Natural killer cell treated with Interleukin-12 subunit alpha and Interleukin-12 subunit beta and Interleukin-15 and Interleukin-18, amount 100 ng/mL, for 72 hours (primary cell): ENCODE measurements at regions not wholly inside any gene's neighbourhood (a gene's known extent, or its start where the extent isn't known, plus 50 kb on each side); places are given as distances from the start of the nearest gene placed in this dataset.

ENCODE experiments used
- ATAC-seq, 2 donors: fragments of 150-1000 bp; cut with Tn5 transposase in 1 of 2; sonication (Bioruptor Pico), chemical (Tn5 transposase) in 1 of 2; 2 replicates each; pipeline ENCODE4 v1.10.0; 2021
- DNase-seq: peaks from one replicate; pipeline ENCODE4 v3.0.0; 2022; ENCODE audit warnings: low spot score
- H3K27ac Mint-ChIP-seq, 2 donors: 1 replicate in 1 of 2; 2 replicates in 1 of 2; pipeline ENCODE4 v1.8.0; 2022; ENCODE audit warnings: mixed read lengths in 2 of 2, mild to moderate bottlenecking in 1 of 2, moderate library complexity in 1 of 2
- H3K27me3 Mint-ChIP-seq, 2 donors: 1 replicate in 1 of 2; 2 replicates in 1 of 2; pipeline ENCODE4 v1.8.0; 2022; ENCODE audit warnings: mixed read lengths in 2 of 2
- H3K36me3 Mint-ChIP-seq: one replicate; pipeline ENCODE4 v1.8.0; 2022; ENCODE audit warnings: mixed read lengths
- H3K4me1 Mint-ChIP-seq, 2 donors: 1 replicate in 1 of 2; 2 replicates in 1 of 2; pipeline ENCODE4 v1.8.0; 2022; ENCODE audit warnings: low read depth in 2 of 2, mixed read lengths in 2 of 2, mild to moderate bottlenecking in 1 of 2
- H3K4me3 Mint-ChIP-seq: one replicate; pipeline ENCODE4 v1.8.0; 2022; ENCODE audit warnings: mixed read lengths
- H3K9me3 Mint-ChIP-seq: 2 replicates; pipeline ENCODE4 v1.8.0; 2022; ENCODE audit warnings: mixed read lengths

DNA sequence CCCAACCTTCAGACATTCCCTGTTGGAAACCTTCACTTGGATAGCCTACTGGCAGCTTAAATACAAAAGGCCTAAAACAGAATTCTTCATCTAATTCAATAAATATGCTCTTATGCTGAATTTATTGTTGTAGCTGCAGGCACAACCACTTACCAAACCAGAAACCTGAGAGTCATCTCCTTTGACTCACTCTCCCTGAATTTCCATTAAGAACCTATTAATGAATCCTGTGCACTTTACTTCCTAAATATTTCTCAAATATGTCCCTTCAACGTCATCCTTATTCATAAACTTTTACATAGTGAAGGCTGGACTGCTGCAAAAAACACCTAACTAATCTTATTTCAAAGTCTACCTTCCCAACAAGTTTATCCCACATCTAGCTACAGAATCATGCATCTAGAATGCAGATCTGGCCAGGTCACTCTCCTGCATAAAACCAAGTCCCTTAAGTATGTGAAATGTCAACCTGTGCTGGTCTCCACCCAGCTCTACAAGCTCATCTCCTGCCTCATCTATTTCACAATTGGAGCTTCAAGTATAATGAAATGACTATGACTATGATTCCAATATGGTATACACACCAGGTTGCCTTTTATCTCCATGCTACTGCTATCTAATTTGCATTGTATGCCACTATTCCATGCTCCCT lies 354.2 kb downstream of the ZEB2 start:
- Mint-ChIP-seq H3K27me3 (no peaks in the 10 kb centered on the region), H3K36me3 (peaks cover 5% of the 10 kb centered on the region), H3K27ac (no peak overlapping the region), H3K9me3 (no peaks in the 10 kb centered on the region), H3K4me1 (peaks cover 5 to 10% of the 10 kb centered on the region in 2 donors), H3K4me3 (no peak overlapping the region)
- no peak for DNase-seq
- ATAC-seq = no peak

DNA sequence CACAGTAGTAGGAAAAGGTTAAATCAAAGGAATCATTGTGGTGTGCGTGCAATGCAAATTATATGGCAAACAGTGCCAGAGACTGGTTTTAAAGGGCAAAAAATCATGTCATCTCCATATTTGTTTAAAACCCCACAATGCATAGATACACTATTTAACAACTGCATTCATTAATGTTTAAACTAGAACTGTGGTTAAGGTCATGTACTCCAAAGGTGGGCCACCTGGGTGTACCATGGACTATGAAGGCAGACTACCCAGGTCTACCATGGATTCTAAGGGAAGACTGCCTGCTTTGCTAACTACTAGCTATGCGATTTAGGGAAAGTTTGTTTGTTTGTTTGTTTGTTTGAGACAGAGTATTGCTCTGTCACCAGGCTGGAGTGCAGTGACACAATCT lies 356.3 kb downstream of the ZEB2 start:
- ATAC-seq (no peak), DNase-seq (no peak)
- no peak overlapping the region for H3K27ac Mint-ChIP-seq
- H3K27me3 Mint-ChIP-seq = no peaks in the 10 kb centered on the region
- peaks cover 5 to 15% of the 10 kb centered on the region in 2 donors for H3K4me1 Mint-ChIP-seq
- no peaks in the 10 kb centered on the region for H3K9me3 Mint-ChIP-seq
- no peak overlapping the region for H3K4me3 Mint-ChIP-seq
- H3K36me3 Mint-ChIP-seq = peaks cover 9% of the 10 kb centered on the region

DNA sequence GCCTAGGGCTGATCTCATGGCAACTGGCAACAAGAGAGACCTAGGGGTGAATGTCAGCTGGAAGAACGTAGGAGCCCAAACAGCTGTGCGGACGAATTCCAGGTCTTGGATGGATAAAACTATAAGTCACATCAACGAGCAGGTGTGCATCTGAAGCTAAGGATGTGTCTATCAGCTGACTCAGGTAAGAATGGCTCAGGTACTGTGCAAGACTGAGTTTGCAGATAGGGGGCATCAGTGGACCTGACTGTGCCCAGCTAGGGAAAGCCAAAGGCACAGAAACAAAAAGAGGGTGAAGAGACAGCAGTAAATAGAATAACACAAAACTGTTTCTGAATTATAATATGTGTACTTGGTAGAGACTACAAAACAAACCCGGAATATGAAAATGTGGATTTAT lies 357.3 kb downstream of the ZEB2 start:
- Mint-ChIP-seq H3K36me3 (peaks cover 9% of the 10 kb centered on the region), H3K9me3 (no peaks in the 10 kb centered on the region), H3K27me3 (no peaks in the 10 kb centered on the region), H3K27ac (no peak overlapping the region), H3K4me1 (peaks cover 5 to 15% of the 10 kb centered on the region in 2 donors), H3K4me3 (no peak overlapping the region)
- DNase-seq (no peak), ATAC-seq (no peak)

DNA sequence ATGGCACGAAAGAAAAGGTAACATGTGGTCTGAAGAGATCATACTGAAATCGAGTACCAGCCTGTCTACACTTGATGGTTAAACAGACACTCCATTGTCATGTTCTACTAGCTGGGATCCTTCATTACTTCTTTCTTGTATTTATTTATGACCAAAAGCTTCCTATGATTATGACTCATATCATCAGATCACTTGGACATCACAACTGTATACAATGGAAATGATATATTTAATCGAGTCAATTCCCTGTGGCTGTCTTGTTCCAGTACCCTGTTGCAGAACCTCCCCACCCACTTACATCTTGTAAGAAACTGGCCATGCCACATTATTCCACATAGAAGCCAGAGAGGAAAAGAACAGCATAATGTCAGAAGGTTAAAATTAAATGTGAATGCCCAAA lies 358.9 kb downstream of the ZEB2 start:
- peaks cover 9% of the 10 kb centered on the region for H3K36me3 Mint-ChIP-seq
- DNase-seq (no peak), ATAC-seq (no peak)
- H3K27me3 Mint-ChIP-seq = no peaks in the 10 kb centered on the region
- H3K4me3 Mint-ChIP-seq = no peak overlapping the region
- peaks cover 12 to 15% of the 10 kb centered on the region in 2 donors for H3K4me1 Mint-ChIP-seq
- H3K9me3 Mint-ChIP-seq = no peaks in the 10 kb centered on the region
- H3K27ac Mint-ChIP-seq = peak overlapping the region in 1 of 2 donors; percentile 24

DNA sequence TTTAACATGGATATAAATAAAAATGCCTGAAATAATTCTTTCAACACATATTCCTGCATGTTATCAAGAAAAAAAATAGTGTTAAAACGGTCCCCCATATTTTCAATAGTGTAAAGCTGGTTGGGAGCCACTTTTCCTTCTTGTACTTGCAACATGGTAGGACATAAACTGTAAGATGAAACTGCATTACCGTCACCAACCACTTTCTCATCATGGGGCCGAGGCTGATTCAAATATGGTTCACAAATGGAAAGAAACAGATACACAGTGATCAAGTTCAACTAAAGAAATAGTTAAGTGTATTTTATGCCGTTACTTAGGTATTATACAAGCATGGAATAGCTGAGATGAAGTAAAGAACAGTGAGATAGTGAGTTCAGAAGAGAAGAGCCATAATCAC lies 360.7 kb downstream of the ZEB2 start:
- Mint-ChIP-seq H3K27me3 (no peaks in the 10 kb centered on the region), H3K4me3 (no peak overlapping the region), H3K36me3 (peaks cover 9% of the 10 kb centered on the region), H3K27ac (no peak overlapping the region), H3K9me3 (no peaks in the 10 kb centered on the region), H3K4me1 (peaks cover 13 to 15% of the 10 kb centered on the region in 2 donors)
- DNase-seq (no peak), ATAC-seq (no peak)

DNA sequence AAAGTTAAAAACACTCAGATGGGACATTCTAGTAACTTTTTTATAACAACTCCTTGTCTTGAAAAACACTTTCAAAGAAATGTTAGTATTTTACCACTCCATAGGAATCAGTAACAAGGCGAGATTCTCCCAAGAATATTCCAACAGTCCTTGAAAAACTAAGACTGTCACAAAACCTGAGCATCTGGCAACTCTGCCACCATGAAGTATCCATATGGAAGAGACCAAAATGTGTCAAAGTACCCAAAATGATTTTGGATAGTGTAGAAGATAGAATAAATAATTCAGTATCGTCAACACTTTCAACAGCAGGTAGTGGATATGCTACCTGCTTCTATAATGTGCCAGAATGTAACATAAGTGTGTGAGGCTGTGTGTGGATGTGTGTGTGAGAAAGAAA lies 361.8 kb downstream of the ZEB2 start:
- Mint-ChIP-seq H3K4me3 (no peak overlapping the region), H3K36me3 (peaks cover 9% of the 10 kb centered on the region), H3K27me3 (no peaks in the 10 kb centered on the region), H3K4me1 (peaks cover 15% of the 10 kb centered on the region in 2 donors), H3K9me3 (no peaks in the 10 kb centered on the region), H3K27ac (no peak overlapping the region)
- DNase-seq (no peak), ATAC-seq (no peak)

DNA sequence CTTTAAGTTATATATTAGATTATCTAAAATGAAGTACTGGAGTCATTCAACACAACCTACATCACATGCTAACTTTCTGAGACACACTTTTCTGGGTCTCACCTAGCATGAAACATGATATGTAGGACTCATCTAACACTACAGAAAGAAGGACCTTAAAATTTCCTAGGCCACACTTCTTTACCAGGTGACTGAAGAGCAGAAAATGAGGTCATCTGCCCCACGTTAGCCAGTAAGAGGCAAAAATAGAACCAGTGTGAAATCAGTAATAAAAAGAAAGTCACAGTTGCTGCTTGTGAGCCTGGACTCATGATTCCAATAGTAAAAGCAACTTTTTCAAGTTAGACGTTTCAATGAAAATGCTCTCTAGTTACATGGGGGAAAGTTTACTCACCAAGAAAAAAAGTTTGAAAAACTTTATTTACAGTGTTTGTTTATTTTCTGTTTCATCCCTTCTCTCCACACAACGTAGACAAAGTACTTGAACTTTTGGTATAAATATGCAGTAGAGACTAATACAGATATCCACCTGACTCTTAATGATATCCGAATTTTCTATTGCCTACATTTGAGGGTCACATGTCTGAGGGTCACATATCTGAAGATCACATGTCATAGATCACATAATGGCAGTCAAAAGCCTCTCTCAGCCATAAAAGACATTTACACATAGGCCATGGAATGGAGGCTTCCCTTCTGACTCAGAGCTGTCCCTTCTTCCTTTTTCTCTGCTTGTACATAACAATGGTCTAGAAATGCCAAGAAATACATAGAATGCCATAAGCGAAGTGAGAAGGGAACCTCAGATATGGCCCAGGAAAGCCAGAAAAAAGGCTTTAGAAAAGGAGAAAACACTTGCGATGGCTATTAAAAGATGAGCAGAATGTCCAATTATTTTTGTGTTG lies 362.9 kb downstream of the ZEB2 start:
- DNase-seq (no peak), ATAC-seq (peak in 1 of 2 donors; percentile 51)
- no peaks in the 10 kb centered on the region for H3K9me3 Mint-ChIP-seq
- H3K4me1 Mint-ChIP-seq = peaks cover 11 to 14% of the 10 kb centered on the region in 2 donors
- H3K27ac Mint-ChIP-seq = no peak overlapping the region
- H3K36me3 Mint-ChIP-seq = peaks cover 7% of the 10 kb centered on the region
- H3K4me3 Mint-ChIP-seq = no peak overlapping the region
- no peaks in the 10 kb centered on the region for H3K27me3 Mint-ChIP-seq

DNA sequence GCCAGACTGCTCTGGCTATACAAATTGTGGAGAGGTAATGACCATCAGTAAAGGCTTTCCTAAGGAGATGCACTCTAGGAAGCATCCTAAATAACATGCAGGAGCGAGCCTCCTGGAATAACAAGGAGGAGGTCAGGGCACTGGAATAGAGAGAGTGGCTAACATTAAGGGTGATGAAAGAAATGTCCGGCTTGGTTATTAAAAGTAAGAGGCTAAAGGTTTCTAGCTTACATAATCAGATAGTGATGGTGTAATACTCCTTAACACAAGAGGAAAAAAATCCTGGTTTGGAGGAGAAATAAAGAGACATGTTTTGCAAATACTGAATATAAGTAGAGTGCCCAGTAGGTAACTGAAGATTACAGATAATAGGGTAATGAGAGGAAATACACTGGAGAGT lies 365.7 kb downstream of the ZEB2 start:
- no peak overlapping the region for H3K4me3 Mint-ChIP-seq
- peaks cover 4% of the 10 kb centered on the region for H3K36me3 Mint-ChIP-seq
- H3K27me3 Mint-ChIP-seq = no peaks in the 10 kb centered on the region
- no peaks in the 10 kb centered on the region for H3K9me3 Mint-ChIP-seq
- H3K27ac Mint-ChIP-seq = no peak overlapping the region
- DNase-seq = no peak
- peaks cover 7 to 19% of the 10 kb centered on the region in 2 donors for H3K4me1 Mint-ChIP-seq
- ATAC-seq = no peak

DNA sequence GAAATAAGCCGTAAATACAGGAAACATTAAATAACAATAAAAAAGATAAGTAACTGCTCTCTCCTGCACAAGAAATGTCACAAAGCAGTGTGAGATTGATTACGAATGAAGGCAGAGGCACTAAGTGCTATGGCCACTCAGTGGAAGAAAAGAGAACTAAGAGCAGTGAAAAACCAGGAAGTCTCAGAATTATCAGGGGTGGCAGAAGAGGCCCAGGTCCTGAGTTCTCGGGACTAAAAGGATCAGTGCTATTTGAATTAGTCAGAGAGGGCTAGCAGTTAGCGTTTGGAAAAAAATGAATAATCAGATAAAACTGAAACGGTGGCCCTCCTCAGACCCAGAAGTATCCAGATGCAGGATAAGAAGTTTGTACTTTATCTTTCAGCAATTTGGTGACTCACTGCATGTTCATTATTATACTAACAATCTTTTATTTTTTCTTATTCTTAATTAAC lies 367.1 kb downstream of the ZEB2 start:
- no peak overlapping the region for H3K4me3 Mint-ChIP-seq
- H3K9me3 Mint-ChIP-seq = no peaks in the 10 kb centered on the region
- peaks cover 4% of the 10 kb centered on the region for H3K36me3 Mint-ChIP-seq
- ATAC-seq (no peak), DNase-seq (no peak)
- H3K4me1 Mint-ChIP-seq = peaks cover 7 to 19% of the 10 kb centered on the region in 2 donors
- H3K27me3 Mint-ChIP-seq = no peaks in the 10 kb centered on the region
- peak overlapping the region in 1 of 2 donors; percentile 74 for H3K27ac Mint-ChIP-seq

DNA sequence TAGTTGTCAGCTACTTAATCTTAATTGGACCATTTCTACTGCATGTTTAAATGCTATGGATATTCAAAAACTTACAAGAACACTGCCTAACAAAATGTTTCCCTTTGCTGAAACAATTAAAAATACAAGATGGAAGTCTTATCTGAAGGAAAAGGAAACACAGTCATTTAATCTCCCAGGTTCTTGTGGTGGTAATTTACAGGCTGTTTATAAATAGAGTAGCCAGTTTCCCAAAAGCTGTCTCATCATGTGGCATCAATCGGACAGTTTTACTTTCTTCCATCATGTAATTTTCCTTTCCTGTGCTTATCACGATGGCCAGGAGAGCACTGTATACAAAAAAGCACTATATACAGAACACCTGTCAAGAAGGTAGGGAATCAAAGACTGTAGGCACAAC lies 368.1 kb downstream of the ZEB2 start:
- peaks cover 4% of the 10 kb centered on the region for H3K36me3 Mint-ChIP-seq
- H3K27me3 Mint-ChIP-seq = no peaks in the 10 kb centered on the region
- DNase-seq = no peak
- peak overlapping the region in 1 of 2 donors; percentile 74 for H3K27ac Mint-ChIP-seq
- peaks cover 7 to 15% of the 10 kb centered on the region in 2 donors for H3K4me1 Mint-ChIP-seq
- H3K9me3 Mint-ChIP-seq = no peaks in the 10 kb centered on the region
- H3K4me3 Mint-ChIP-seq = no peak overlapping the region
- no peak for ATAC-seq

DNA sequence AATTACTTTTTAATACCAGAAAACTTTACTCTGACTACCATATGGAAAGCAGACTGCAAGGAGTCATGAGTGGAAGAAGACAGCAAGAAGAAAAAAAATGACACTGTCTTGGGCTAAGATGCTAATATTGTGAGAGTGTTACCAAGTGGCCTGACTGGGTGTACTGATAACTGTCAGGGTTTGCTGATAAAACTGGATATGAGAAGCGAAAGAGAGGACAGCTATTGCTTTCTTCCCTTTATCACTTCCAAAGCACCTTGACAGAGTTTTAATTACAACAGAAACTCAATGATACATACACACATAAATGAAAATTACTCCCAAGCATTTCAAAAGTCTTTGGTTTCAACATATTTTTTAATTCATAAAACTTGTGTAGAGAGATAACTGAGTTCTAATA lies 368.5 kb downstream of the ZEB2 start:
- peaks cover 7 to 13% of the 10 kb centered on the region in 2 donors for H3K4me1 Mint-ChIP-seq
- H3K27me3 Mint-ChIP-seq = no peaks in the 10 kb centered on the region
- ATAC-seq = no peak
- peaks cover 4% of the 10 kb centered on the region for H3K36me3 Mint-ChIP-seq
- no peak overlapping the region for H3K4me3 Mint-ChIP-seq
- no peaks in the 10 kb centered on the region for H3K9me3 Mint-ChIP-seq
- DNase-seq = no peak
- no peak overlapping the region for H3K27ac Mint-ChIP-seq

DNA sequence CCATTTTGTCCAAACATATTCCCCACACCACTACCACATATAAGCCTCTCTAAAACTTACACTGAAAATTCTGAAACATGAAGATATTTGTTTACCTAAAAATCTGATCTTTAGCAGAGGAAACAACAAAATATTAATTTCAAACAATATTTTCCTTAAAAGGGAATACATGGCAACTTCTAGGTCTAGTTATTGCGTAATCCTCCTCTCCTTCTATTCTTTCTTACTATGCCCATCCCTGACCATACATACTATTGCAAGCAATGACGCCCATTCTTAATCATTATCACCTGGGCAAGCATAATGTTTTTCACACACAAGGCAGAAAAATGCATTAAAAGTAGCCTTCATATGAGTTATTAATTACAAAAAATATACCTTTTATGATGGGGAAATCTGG lies 372.6 kb downstream of the ZEB2 start:
- no peak overlapping the region for H3K4me3 Mint-ChIP-seq
- ATAC-seq = no peak

DNA sequence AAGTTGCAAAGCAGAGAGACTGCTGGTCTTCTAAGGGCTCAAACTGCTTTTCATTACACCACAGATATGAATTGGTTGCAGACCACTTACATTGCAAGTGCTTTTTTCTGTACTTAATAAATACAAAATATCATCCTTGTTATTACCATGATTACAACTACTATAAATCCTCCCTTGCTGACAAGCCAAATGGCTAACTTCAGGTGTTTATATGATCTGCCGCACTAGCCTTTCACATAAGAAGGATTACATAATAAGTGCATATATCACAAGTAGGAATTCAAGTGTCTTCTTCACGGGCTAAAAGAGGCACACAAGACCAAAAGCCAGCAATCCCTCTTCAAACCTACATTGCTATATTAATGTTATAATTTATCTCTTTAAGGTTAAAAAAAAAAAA lies 373.0 kb downstream of the ZEB2 start:
- Mint-ChIP-seq H3K27ac (no peak overlapping the region), H3K9me3 (no peaks in the 10 kb centered on the region), H3K36me3 (peaks cover 11% of the 10 kb centered on the region), H3K4me3 (no peak overlapping the region), H3K27me3 (no peaks in the 10 kb centered on the region), H3K4me1 (peaks cover 3 to 5% of the 10 kb centered on the region in 2 donors)
- no peak for DNase-seq
- no peak for ATAC-seq

More for the DNA sequence above, 372.6 kb downstream of the ZEB2 start:
- Mint-ChIP-seq H3K27me3 (no peaks in the 10 kb centered on the region), H3K36me3 (peaks cover 11% of the 10 kb centered on the region), H3K27ac (no peak overlapping the region), H3K9me3 (no peaks in the 10 kb centered on the region), H3K4me1 (peaks cover 7 to 9% of the 10 kb centered on the region in 2 donors)
- no peak for DNase-seq

DNA sequence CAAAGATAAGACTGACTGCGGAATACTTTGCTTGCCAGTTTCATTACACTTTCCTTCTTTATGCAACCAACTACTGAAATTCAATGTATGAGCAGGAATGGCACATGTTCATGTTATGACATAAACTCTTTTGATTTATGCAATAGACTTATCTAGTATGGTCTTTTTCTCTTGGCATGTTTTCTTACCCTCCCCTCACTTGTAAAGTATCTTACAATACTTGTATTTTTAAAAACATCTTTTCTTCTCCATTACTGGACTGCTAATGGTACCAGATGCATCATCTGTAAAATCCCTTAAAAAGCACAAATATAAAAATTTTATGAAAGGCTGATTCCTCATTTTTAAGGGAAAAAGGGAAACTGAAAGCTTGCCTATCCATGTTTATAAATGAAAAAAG lies 373.8 kb downstream of the ZEB2 start:
- DNase-seq (no peak), ATAC-seq (no peak)
- no peaks in the 10 kb centered on the region for H3K9me3 Mint-ChIP-seq
- H3K27ac Mint-ChIP-seq = no peak overlapping the region
- no peaks in the 10 kb centered on the region for H3K27me3 Mint-ChIP-seq
- no peak overlapping the region for H3K4me3 Mint-ChIP-seq
- peaks cover 0 to 3% of the 10 kb centered on the region in 2 donors for H3K4me1 Mint-ChIP-seq
- H3K36me3 Mint-ChIP-seq = peaks cover 11% of the 10 kb centered on the region
